Colonic mucosa (tissue), 4 donors: ENCODE measurements at regions not wholly inside any gene's neighbourhood (a gene's known extent, or its start where the extent isn't known, plus 50 kb on each side); places are given as distances from the start of the nearest gene placed in this dataset.

ENCODE experiments used
- DNase-seq: peaks from one replicate; pipeline ENCODE4 v3.0.0-alpha.2; 2020
- H3K27ac ChIP-seq: fragments of 200-600 bp; one replicate; pipeline ENCODE4 v1.8.0; 2021
- H3K27me3 ChIP-seq: fragments of 200-600 bp; one replicate; pipeline ENCODE4 v1.8.0; 2021
- H3K36me3 ChIP-seq: fragments of 200-600 bp; one replicate; pipeline ENCODE4 v1.8.0; 2021
- H3K4me1 ChIP-seq: fragments of 200-600 bp; one replicate; pipeline ENCODE4 v1.8.0; 2021; ENCODE audit warnings: mild to moderate bottlenecking
- H3K4me3 ChIP-seq: fragments of 200-600 bp; one replicate; pipeline ENCODE4 v1.8.0; 2021
- H3K9ac ChIP-seq, 2 donors: one replicate each; pipeline ENCODE4 v1.7.0; 2013; ENCODE audit warnings: control low read depth in 2 of 2, low read depth in 2 of 2, low read length in 2 of 2
- H3K9me3 ChIP-seq: fragments of 200-600 bp; one replicate; pipeline ENCODE4 v1.8.0; 2021
- CTCF ChIP-seq: fragments of 200-600 bp; IDR thresholded peaks from one replicate; pipeline ENCODE4 v1.8.0; 2022; ENCODE audit warnings: antibody characterized with exemption, mild to moderate bottlenecking
- intact Hi-C: fragments of 100-400 bp; cut with DNase I; formaldehyde crosslinking; loops from one replicate; pipeline ENCODE4 v1.14.1; 2022
- donor health status: healthy.
- donor health status: DM: no; HTN: no; CAD: no.
- donor health status: DM: no; HTN: no; CAD: no.

GRCh38 chr6:132081338-132081737 is 130.2 kb upstream of the CCN2 start:
- H3K27me3 ChIP-seq, result no peaks in the 10 kb centered on the region
- no peak overlapping the region for H3K27ac ChIP-seq
- H3K4me3 ChIP-seq, result no peak overlapping the region
- intact Hi-C loops, result loop anchor here (10.0 kb wide), 1 partner anchor 317 kb away; no protein-coding TSS in a partner anchor
- H3K4me1 ChIP-seq, result no peaks in the 10 kb centered on the region
- no peaks in the 10 kb centered on the region for H3K9me3 ChIP-seq
- no peak overlapping the region for H3K9ac ChIP-seq
- no peaks in the 10 kb centered on the region for H3K36me3 ChIP-seq
- TF ChIP-seq CTCF, result no peak
- DNase-seq, result no peak

- TF ChIP-seq CTCF, result no peak
- DNase-seq, result no peak
Observed at GRCh38 chr6:132079286-132079685, 128.1 kb upstream of the CCN2 start.

GRCh38 chr6:132076452-132076851 is 125.3 kb upstream of the CCN2 start:
- Histone ChIP-seq H3K4me1 (no peaks in the 10 kb centered on the region), H3K9me3 (no peaks in the 10 kb centered on the region), H3K27me3 (no peaks in the 10 kb centered on the region), H3K4me3 (no peak overlapping the region), H3K36me3 (no peaks in the 10 kb centered on the region), H3K9ac (no peak overlapping the region), H3K27ac (no peak overlapping the region)
- no peak for DNase-seq
- TF ChIP-seq CTCF, result no peak
- intact Hi-C loops, result no loop called here

More at GRCh38 chr6:132079286-132079685, 128.1 kb upstream of the CCN2 start:
- Histone ChIP-seq H3K9ac (no peak overlapping the region), H3K36me3 (no peaks in the 10 kb centered on the region), H3K4me1 (no peaks in the 10 kb centered on the region), H3K27me3 (no peaks in the 10 kb centered on the region), H3K27ac (no peak overlapping the region), H3K4me3 (no peak overlapping the region), H3K9me3 (no peaks in the 10 kb centered on the region)
- intact Hi-C loops, result no loop called here

- Histone ChIP-seq H3K4me3 (no peak overlapping the region), H3K36me3 (no peaks in the 10 kb centered on the region), H3K9ac (no peak overlapping the region), H3K27me3 (no peaks in the 10 kb centered on the region), H3K9me3 (no peaks in the 10 kb centered on the region), H3K27ac (no peak overlapping the region), H3K4me1 (no peaks in the 10 kb centered on the region)
- intact Hi-C loops, result no loop called here
- no peak for DNase-seq
- TF ChIP-seq CTCF, result no peak
Observed at GRCh38 chr6:132072831-132073230, 121.7 kb upstream of the CCN2 start.

GRCh38 chr6:132072271-132072670 is 121.1 kb upstream of the CCN2 start:
- Histone ChIP-seq H3K4me3 (no peak overlapping the region), H3K36me3 (no peaks in the 10 kb centered on the region)

More at GRCh38 chr6:132072271-132072670, 121.1 kb upstream of the CCN2 start:
- H3K4me1 ChIP-seq, result no peaks in the 10 kb centered on the region
- DNase-seq, result no peak
- intact Hi-C loops, result no loop called here
- no peaks in the 10 kb centered on the region for H3K27me3 ChIP-seq
- H3K27ac ChIP-seq, result no peak overlapping the region
- H3K9me3 ChIP-seq, result no peaks in the 10 kb centered on the region
- H3K9ac ChIP-seq, result no peak overlapping the region
- no peak for TF ChIP-seq CTCF
